ENCODE measurements at regions not wholly inside any gene's neighbourhood (a gene's known extent, or its start where the extent isn't known, plus 50 kb on each side); places are given as distances from the start of the nearest gene placed in this dataset.

DNA sequence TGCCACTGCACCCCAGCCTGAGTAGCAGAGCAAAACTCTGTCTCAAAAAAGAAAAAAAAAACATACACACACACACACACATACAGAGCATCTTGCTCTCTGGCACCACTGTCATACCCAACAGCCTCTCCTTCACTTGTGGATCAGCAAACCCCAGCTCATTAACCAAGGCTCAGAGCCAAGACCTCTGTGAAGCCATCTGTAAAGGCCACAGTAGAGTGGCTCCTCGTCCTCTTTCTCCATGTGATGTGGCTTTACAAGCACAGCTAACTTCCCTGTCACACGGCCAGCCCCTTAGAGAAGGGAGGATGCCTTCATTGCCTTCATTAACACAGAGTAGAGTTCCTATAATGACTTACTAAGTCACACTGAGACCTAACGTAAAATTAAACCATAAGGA lies 62.7 kb upstream of the LSM14A start:
- H3K36me3 ChIP-seq = no peaks in the 10 kb centered on the region
- DNase-seq (ENCODE audit: low spot score in 2 of 2) = no peak
- H3K27ac ChIP-seq = no peak overlapping the region
- H3K27me3 ChIP-seq = peaks cover 12% of the 10 kb centered on the region
- H3K4me1 ChIP-seq = no peaks in the 10 kb centered on the region
- H3K4me3 ChIP-seq = no peak overlapping the region
- 52% methylated on average over 3 of the region's 3 CpGs for WGBS
- H3K9me3 ChIP-seq = no peaks in the 10 kb centered on the region
- no peak for TF ChIP-seq POLR2A (IDR thresholded peaks at IDR 0.05)
- TF ChIP-seq, protein P1, sequence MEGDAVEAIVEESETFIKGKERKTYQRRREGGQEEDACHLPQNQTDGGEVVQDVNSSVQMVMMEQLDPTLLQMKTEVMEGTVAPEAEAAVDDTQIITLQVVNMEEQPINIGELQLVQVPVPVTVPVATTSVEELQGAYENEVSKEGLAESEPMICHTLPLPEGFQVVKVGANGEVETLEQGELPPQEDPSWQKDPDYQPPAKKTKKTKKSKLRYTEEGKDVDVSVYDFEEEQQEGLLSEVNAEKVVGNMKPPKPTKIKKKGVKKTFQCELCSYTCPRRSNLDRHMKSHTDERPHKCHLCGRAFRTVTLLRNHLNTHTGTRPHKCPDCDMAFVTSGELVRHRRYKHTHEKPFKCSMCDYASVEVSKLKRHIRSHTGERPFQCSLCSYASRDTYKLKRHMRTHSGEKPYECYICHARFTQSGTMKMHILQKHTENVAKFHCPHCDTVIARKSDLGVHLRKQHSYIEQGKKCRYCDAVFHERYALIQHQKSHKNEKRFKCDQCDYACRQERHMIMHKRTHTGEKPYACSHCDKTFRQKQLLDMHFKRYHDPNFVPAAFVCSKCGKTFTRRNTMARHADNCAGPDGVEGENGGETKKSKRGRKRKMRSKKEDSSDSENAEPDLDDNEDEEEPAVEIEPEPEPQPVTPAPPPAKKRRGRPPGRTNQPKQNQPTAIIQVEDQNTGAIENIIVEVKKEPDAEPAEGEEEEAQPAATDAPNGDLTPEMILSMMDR (IDR thresholded peaks at IDR 0.05) = no peak
- TF ChIP-seq EP300 (IDR thresholded peaks at IDR 0.05) = no peak
- TF ChIP-seq POLR2AphosphoS5 (IDR thresholded peaks at IDR 0.05) = no peak

DNA sequence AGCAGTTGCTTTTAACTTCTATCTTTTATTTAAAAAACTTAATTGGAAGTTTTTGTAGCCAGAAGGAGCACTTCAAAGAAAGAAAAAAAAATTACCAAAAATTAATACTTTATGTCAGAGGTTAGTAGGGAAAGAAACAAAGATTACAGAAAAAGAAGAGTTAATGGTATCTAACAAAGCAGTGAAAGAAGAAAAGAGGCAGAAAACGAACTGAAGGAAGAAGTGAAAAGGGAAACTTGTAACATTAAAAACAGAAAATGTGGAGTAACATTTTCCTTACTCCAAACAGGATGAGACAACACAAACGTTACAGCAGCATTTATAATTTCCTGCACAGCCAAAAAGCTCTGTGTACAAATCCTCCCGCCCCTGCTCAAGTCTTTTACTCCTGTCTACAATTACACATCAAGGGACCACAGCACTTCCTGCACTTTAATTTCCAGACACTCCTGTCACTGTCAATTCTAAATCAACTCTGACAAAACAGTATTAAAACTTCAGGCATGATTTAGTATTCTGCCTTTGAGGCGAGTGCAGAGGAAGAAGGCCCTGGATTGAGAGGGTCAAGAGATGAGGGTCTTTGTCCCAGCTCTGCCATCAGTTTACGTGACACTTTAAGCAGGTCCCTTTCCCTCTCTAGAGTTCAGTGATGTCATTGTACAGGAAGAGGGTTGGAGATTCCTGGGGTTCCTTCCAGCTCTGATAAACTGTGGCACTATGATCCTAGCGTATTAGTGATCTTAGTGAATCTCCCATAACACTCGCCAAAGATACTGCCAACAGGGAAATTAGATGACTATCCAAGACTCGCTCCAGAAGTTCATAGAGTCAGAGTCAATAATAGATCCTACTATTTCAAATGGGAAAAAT lies 53.2 kb upstream of the LSM14A start:
- H3K4me3 ChIP-seq = no peak overlapping the region
- no peak for TF ChIP-seq POLR2A (IDR thresholded peaks at IDR 0.05)
- TF ChIP-seq, protein P1 (IDR thresholded peaks at IDR 0.05) = no peak
- no peak for TF ChIP-seq POLR2AphosphoS5 (IDR thresholded peaks at IDR 0.05)
- TF ChIP-seq EP300 (IDR thresholded peaks at IDR 0.05) = no peak
- DNase-seq (ENCODE audit: low spot score in 2 of 2) = no peak
- WGBS = 58% methylated on average over 8 of the region's 8 CpGs
- no peaks in the 10 kb centered on the region for H3K4me1 ChIP-seq
- H3K36me3 ChIP-seq = no peaks in the 10 kb centered on the region
- no peaks in the 10 kb centered on the region for H3K9me3 ChIP-seq
- H3K27me3 ChIP-seq = peaks cover 9% of the 10 kb centered on the region
- no peak overlapping the region for H3K27ac ChIP-seq

DNA sequence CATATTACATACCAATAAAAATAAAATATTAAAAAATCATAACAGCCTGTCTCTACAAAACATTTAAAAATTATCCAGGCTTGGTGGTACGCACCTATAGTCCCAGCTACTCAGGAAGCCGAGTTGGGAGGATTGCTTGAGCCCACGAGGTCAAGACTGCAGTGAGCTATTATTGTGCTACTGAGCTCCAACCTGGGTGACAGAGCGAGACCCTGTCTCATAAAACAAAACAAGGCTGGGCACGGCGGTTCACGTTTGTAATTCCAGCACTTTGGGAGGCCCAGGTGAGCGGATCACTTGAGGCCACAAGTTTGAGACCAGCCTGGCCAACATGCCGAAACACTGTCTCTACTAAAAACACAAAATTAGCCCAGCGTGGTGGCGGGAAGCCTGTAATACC lies 52.2 kb upstream of the LSM14A start:
- Histone ChIP-seq H3K27ac (no peak overlapping the region), H3K4me3 (no peak overlapping the region), H3K36me3 (no peaks in the 10 kb centered on the region), H3K9me3 (no peaks in the 10 kb centered on the region), H3K4me1 (no peaks in the 10 kb centered on the region), H3K27me3 (peaks cover 9% of the 10 kb centered on the region)
- WGBS = 86% methylated on average over 11 of the region's 11 CpGs
- no peak for DNase-seq (ENCODE audit: low spot score in 2 of 2)
- TF ChIP-seq, protein P1 (IDR thresholded peaks at IDR 0.05) = no peak
- no peak for TF ChIP-seq EP300 (IDR thresholded peaks at IDR 0.05)
- TF ChIP-seq POLR2A (IDR thresholded peaks at IDR 0.05) = no peak
- no peak for TF ChIP-seq POLR2AphosphoS5 (IDR thresholded peaks at IDR 0.05)

DNA sequence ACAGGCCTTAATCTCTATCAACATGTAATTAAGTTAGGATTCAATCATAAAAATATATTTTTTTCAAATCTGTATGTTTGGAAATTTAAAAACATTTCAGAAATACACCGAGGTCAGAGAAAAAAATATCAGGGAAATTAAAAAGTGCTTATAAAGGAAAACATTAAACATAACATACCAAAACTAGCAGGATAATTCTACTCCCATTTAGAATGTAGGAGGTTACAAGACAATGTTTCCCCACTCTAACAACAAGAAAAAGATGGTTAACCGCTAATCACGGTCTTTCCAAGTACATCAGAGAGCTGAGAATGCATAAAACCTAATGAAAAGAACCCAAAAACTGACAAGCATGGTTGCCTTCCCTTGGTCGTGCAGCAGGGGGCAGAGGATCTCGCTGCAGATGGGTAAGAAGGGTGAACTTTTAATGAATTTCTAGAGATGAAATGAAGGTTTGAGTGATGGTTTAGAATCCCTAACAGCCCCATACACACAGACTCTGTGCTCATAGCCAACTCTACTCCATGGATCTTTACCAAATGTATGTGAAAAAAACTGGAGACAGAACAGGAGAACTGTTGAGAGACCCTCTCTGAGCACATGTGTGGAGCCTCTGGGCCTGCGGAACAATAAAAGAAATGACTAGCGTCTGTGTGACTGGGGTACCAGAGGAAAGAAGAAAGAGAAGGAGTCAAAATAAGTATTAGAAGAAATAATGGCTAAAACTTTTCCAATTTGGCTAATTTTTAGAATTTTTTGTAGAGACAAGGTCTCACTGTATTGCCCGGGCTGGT lies 51.3 kb upstream of the LSM14A start:
- DNase-seq (ENCODE audit: low spot score in 2 of 2) = no peak
- Histone ChIP-seq H3K36me3 (no peaks in the 10 kb centered on the region), H3K4me1 (no peaks in the 10 kb centered on the region), H3K9me3 (no peaks in the 10 kb centered on the region), H3K4me3 (no peak overlapping the region), H3K27me3 (peaks cover 7% of the 10 kb centered on the region), H3K27ac (no peak overlapping the region)
- TF ChIP-seq, protein P1 (IDR thresholded peaks at IDR 0.05) = peak in 1 of 2 donors; percentile 37
- no peak for TF ChIP-seq EP300 (IDR thresholded peaks at IDR 0.05)
- no peak for TF ChIP-seq POLR2A (IDR thresholded peaks at IDR 0.05)
- TF ChIP-seq POLR2AphosphoS5 (IDR thresholded peaks at IDR 0.05) = no peak
- 62% methylated on average over 8 of the region's 8 CpGs for WGBS

All from suprapubic skin (tissue), 4 donors.